Cardiac fibroblast (primary cell): ENCODE measurements at regions not wholly inside any gene's neighbourhood (a gene's known extent, or its start where the extent isn't known, plus 50 kb on each side); places are given as distances from the start of the nearest gene placed in this dataset.

Source experiments
- DNase-seq, 2 donors: peaks; one replicate each; pipeline versions ENCODE4 v3.0.0 to v3.0.0-alpha.2; 2010; ENCODE audit warnings: low read depth in 2 of 2
- H3K4me3 ChIP-seq, 2 donors: replicated peaks in 1 of 2; 1 replicate in 1 of 2; 2 replicates in 1 of 2; pipeline ENCODE4 v1.5.1; 2011; ENCODE audit warnings: low read depth in 2 of 2, low read length in 2 of 2, mild to moderate bottlenecking in 2 of 2, moderate library complexity in 1 of 2
- CTCF ChIP-seq: IDR thresholded peaks from one replicate; pipeline ENCODE4 v1.5.1; 2011; ENCODE audit warnings: low read depth, mild to moderate bottlenecking, low read length, inconsistent platforms

- no peak for DNase-seq
- no peak overlapping the region for H3K4me3 ChIP-seq
- TF ChIP-seq CTCF: no peak
Observed at GRCh38 chr12:88951860-88952561, 371.7 kb upstream of the KITLG start.

GRCh38 chr12:88951177-88951576 lies 370.9 kb upstream of the KITLG start:
- TF ChIP-seq CTCF: no peak
- DNase-seq: no peak

GRCh38 chr12:88947486-88948043 lies 367.3 kb upstream of the KITLG start:
- peak; percentile 22 for TF ChIP-seq CTCF
- no peak overlapping the region for H3K4me3 ChIP-seq
- no peak for DNase-seq

More at GRCh38 chr12:88951177-88951576, 370.9 kb upstream of the KITLG start:
- H3K4me3 ChIP-seq: no peak overlapping the region

- DNase-seq: peak; percentile 82 to 85
- TF ChIP-seq CTCF: peak; percentile 6
- no peak overlapping the region for H3K4me3 ChIP-seq
Observed at GRCh38 chr12:88946372-88946997, 366.2 kb upstream of the KITLG start.

- no peak for TF ChIP-seq CTCF
- no peak overlapping the region for H3K4me3 ChIP-seq
- DNase-seq: peak in 1 of 2 donors; percentile 82
Observed at GRCh38 chr12:88945051-88945732, 364.9 kb upstream of the KITLG start.

GRCh38 chr12:88944397-88944796 lies 364.1 kb upstream of the KITLG start:
- peak; percentile 48 to 77 for DNase-seq
- H3K4me3 ChIP-seq: no peak overlapping the region
- TF ChIP-seq CTCF: no peak
